ENCODE measurements at regions not wholly inside any gene's neighbourhood (a gene's known extent, or its start where the extent isn't known, plus 50 kb on each side); places are given as distances from the start of the nearest gene placed in this dataset.

- TF ChIP-seq, protein P1, sequence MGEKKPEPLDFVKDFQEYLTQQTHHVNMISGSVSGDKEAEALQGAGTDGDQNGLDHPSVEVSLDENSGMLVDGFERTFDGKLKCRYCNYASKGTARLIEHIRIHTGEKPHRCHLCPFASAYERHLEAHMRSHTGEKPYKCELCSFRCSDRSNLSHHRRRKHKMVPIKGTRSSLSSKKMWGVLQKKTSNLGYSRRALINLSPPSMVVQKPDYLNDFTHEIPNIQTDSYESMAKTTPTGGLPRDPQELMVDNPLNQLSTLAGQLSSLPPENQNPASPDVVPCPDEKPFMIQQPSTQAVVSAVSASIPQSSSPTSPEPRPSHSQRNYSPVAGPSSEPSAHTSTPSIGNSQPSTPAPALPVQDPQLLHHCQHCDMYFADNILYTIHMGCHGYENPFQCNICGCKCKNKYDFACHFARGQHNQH (CRISPR knock-in tag; IDR thresholded peaks at IDR 0.05), result no peak
Measured at GRCh38 chr6:25133568-25133967, 145.6 kb upstream of the CARMIL1 start (continued).

GRCh38 chr6:25136854-25137253 is 142.3 kb upstream of the CARMIL1 start:
- ATAC-seq (no peak), FAIRE-seq (no peak), DNase-seq (ENCODE audit: low spot score) (no peak)
- BruUV-seq (replicated peaks), result no TSS peak
- WGBS (ENCODE audit: low lambda C conversion rate), result 3% methylated on average over 3 of the region's 3 CpGs
- no peak overlapping the region for H2AFZ ChIP-seq (ENCODE audit: low read length)
- no peaks in the 10 kb centered on the region for H3K36me3 ChIP-seq (replicated peaks in 1 of 2; ENCODE audit: control insufficient read depth in 1 of 2, insufficient read depth in 2 of 2, low read length in 2 of 2)
- H3K79me2 ChIP-seq (ENCODE audit: insufficient read depth, low read length), result no peaks in the 10 kb centered on the region
- H3K4me1 ChIP-seq (ENCODE audit: insufficient read depth, low read length), result 0 out of 2 replicates have a peak, but pooled peaks cover 6% of the 10 kb centered on the region
- intact Hi-C loops (cut with micrococcal nuclease; ENCODE audit: unreplicated experiment) (no loop called here), in situ Hi-C loops (cut with HindIII; ENCODE audit: extremely low pct_ligation_motif_present, low pct_unique_long_range_greater_than_20kb) (no loop called here)
- H3K27me3 ChIP-seq (ENCODE audit: control insufficient read depth in 1 of 2, insufficient read depth in 2 of 2, low read length in 2 of 2), result no peaks in the 10 kb centered on the region
- TF ChIP-seq ZNF567 (CRISPR knock-in tag; IDR thresholded peaks at IDR 0.05; ENCODE audit: borderline replicate concordance), result no peak
- no peak for TF ChIP-seq ERF (CRISPR knock-in tag; IDR thresholded peaks at IDR 0.05)
- no peak for TF ChIP-seq NFRKB (IDR thresholded peaks at IDR 0.05)
- TF ChIP-seq, protein P2, sequence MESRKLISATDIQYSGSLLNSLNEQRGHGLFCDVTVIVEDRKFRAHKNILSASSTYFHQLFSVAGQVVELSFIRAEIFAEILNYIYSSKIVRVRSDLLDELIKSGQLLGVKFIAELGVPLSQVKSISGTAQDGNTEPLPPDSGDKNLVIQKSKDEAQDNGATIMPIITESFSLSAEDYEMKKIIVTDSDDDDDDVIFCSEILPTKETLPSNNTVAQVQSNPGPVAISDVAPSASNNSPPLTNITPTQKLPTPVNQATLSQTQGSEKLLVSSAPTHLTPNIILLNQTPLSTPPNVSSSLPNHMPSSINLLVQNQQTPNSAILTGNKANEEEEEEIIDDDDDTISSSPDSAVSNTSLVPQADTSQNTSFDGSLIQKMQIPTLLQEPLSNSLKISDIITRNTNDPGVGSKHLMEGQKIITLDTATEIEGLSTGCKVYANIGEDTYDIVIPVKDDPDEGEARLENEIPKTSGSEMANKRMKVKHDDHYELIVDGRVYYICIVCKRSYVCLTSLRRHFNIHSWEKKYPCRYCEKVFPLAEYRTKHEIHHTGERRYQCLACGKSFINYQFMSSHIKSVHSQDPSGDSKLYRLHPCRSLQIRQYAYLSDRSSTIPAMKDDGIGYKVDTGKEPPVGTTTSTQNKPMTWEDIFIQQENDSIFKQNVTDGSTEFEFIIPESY (CRISPR knock-in tag; IDR thresholded peaks at IDR 0.05), result no peak
- no peak for TF ChIP-seq HDAC2 (CRISPR knock-in tag; IDR thresholded peaks at IDR 0.05)
- TF ChIP-seq, protein P3, sequence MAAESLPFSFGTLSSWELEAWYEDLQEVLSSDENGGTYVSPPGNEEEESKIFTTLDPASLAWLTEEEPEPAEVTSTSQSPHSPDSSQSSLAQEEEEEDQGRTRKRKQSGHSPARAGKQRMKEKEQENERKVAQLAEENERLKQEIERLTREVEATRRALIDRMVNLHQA (CRISPR knock-in tag; IDR thresholded peaks at IDR 0.05), result no peak
- TF ChIP-seq, protein P4, sequence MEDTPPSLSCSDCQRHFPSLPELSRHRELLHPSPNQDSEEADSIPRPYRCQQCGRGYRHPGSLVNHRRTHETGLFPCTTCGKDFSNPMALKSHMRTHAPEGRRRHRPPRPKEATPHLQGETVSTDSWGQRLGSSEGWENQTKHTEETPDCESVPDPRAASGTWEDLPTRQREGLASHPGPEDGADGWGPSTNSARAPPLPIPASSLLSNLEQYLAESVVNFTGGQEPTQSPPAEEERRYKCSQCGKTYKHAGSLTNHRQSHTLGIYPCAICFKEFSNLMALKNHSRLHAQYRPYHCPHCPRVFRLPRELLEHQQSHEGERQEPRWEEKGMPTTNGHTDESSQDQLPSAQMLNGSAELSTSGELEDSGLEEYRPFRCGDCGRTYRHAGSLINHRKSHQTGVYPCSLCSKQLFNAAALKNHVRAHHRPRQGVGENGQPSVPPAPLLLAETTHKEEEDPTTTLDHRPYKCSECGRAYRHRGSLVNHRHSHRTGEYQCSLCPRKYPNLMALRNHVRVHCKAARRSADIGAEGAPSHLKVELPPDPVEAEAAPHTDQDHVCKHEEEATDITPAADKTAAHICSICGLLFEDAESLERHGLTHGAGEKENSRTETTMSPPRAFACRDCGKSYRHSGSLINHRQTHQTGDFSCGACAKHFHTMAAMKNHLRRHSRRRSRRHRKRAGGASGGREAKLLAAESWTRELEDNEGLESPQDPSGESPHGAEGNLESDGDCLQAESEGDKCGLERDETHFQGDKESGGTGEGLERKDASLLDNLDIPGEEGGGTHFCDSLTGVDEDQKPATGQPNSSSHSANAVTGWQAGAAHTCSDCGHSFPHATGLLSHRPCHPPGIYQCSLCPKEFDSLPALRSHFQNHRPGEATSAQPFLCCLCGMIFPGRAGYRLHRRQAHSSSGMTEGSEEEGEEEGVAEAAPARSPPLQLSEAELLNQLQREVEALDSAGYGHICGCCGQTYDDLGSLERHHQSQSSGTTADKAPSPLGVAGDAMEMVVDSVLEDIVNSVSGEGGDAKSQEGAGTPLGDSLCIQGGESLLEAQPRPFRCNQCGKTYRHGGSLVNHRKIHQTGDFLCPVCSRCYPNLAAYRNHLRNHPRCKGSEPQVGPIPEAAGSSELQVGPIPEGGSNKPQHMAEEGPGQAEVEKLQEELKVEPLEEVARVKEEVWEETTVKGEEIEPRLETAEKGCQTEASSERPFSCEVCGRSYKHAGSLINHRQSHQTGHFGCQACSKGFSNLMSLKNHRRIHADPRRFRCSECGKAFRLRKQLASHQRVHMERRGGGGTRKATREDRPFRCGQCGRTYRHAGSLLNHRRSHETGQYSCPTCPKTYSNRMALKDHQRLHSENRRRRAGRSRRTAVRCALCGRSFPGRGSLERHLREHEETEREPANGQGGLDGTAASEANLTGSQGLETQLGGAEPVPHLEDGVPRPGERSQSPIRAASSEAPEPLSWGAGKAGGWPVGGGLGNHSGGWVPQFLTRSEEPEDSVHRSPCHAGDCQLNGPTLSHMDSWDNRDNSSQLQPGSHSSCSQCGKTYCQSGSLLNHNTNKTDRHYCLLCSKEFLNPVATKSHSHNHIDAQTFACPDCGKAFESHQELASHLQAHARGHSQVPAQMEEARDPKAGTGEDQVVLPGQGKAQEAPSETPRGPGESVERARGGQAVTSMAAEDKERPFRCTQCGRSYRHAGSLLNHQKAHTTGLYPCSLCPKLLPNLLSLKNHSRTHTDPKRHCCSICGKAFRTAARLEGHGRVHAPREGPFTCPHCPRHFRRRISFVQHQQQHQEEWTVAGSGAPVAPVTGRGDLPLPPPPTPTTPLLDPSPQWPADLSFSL (CRISPR knock-in tag; IDR thresholded peaks at IDR 0.05), result no peak
- no peak for TF ChIP-seq CENPX (CRISPR knock-in tag; IDR thresholded peaks at IDR 0.05)
- no peak for TF ChIP-seq ZFP91 (CRISPR knock-in tag; IDR thresholded peaks at IDR 0.05; ENCODE audit: borderline replicate concordance)
- no peak overlapping the region for H3K4me3 ChIP-seq (replicated peaks in 1 of 3; ENCODE audit: insufficient read depth in 1 of 3, low read depth in 2 of 3, low read length in 3 of 3)
- H3K4me2 ChIP-seq (ENCODE audit: low read depth, low read length), result no peak overlapping the region
- no peak overlapping the region for H3K9ac ChIP-seq (ENCODE audit: insufficient read depth, low read depth, low read length)
- ChIA-PET CTCF (ENCODE audit: low intra/inter-chr PET ratio, low total read pairs) (no interaction called here), POLR2A (no interaction called here)
- H4K20me1 ChIP-seq (ENCODE audit: insufficient read depth, low read length), result no peaks in the 10 kb centered on the region
- peaks cover 16% of the 10 kb centered on the region for H3K9me3 ChIP-seq (ENCODE audit: low read length)
- H3K27ac ChIP-seq (ENCODE audit: extremely low read length, insufficient read depth, low read length), result no peak overlapping the region
